Prostate gland (tissue), 2 donors: ENCODE measurements at regions not wholly inside any gene's neighbourhood (a gene's known extent, or its start where the extent isn't known, plus 50 kb on each side); places are given as distances from the start of the nearest gene placed in this dataset.

Experiments
- POLR2A ChIP-seq: fragments of 450-650 bp; IDR thresholded peaks from one replicate; pipeline ENCODE4 v1.6.1; 2016; ENCODE audit warnings: antibody characterized with exemption, mild to moderate bottlenecking
- POLR2AphosphoS5 ChIP-seq: sonication (generic); formaldehyde crosslinking; IDR thresholded peaks from one replicate; pipeline ENCODE4 v1.6.1; 2017; ENCODE audit warnings: antibody characterized with exemption
- TF ChIP-seq, protein P1 (sequence below), 4 experiments: fragments of 200-600 bp in 2 of 4; fragments of 450-650 bp in 2 of 4; sonication (generic) in 2 of 4; IDR thresholded peaks; 1 replicate in 3 of 4; 2 replicates in 1 of 4; pipeline ENCODE4 v1.5.1; 2016 to 2019; ENCODE audit warnings: antibody characterized with exemption in 4 of 4, mild to moderate bottlenecking in 2 of 4, moderate library complexity in 2 of 4

DNA sequence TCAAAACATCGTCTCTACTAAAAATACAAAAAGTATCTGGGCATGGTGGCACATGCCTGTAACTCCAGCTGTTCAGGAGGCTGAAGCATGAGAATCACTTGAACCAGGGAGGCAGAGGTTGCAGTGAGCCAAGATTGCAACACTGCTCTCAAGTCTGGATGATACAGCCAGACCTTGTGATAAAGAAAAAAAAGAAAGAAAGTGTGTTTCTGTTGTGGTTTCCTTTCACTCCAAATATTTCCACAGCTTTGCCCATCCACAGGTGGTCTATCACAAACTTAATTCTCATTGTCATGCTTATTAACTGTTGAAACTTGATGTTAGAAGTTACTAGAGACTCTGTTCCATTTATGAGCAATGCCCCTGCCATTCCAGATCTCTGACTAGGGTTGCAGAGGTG is 316.0 kb upstream of the SEMA3C start:
- TF ChIP-seq, protein P1, sequence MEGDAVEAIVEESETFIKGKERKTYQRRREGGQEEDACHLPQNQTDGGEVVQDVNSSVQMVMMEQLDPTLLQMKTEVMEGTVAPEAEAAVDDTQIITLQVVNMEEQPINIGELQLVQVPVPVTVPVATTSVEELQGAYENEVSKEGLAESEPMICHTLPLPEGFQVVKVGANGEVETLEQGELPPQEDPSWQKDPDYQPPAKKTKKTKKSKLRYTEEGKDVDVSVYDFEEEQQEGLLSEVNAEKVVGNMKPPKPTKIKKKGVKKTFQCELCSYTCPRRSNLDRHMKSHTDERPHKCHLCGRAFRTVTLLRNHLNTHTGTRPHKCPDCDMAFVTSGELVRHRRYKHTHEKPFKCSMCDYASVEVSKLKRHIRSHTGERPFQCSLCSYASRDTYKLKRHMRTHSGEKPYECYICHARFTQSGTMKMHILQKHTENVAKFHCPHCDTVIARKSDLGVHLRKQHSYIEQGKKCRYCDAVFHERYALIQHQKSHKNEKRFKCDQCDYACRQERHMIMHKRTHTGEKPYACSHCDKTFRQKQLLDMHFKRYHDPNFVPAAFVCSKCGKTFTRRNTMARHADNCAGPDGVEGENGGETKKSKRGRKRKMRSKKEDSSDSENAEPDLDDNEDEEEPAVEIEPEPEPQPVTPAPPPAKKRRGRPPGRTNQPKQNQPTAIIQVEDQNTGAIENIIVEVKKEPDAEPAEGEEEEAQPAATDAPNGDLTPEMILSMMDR (IDR thresholded peaks at IDR 0.05) = no peak
- TF ChIP-seq POLR2A (no peak), POLR2AphosphoS5 (no peak)
